Ascending aorta (tissue), 2 donors: ENCODE measurements at regions not wholly inside any gene's neighbourhood (a gene's known extent, or its start where the extent isn't known, plus 50 kb on each side); places are given as distances from the start of the nearest gene placed in this dataset.

ENCODE experiments used
- DNase-seq, 2 donors: peaks; one replicate each; pipeline ENCODE4 v3.0.0-alpha.2; 2019; ENCODE audit warnings: low spot score in 2 of 2
- H3K27ac ChIP-seq, 2 donors: fragments of 200-600 bp; sonication (generic); one replicate each; pipeline ENCODE4 v1.5.1; 2016 to 2017; ENCODE audit warnings: mild to moderate bottlenecking in 1 of 2
- H3K27me3 ChIP-seq: fragments of 200-600 bp; sonication (generic); one replicate; pipeline ENCODE4 v1.5.1; 2017
- H3K36me3 ChIP-seq, 2 donors: fragments of 200-600 bp; sonication (generic); one replicate each; pipeline ENCODE4 v1.5.1; 2016
- H3K4me1 ChIP-seq, 2 donors: fragments of 200-600 bp; sonication (generic); one replicate each; pipeline ENCODE4 v1.5.1; 2016 to 2017; ENCODE audit warnings: mild to moderate bottlenecking in 1 of 2
- H3K4me3 ChIP-seq, 2 donors: fragments of 200-600 bp; sonication (generic); one replicate each; pipeline ENCODE4 v1.5.1; 2016 to 2017; ENCODE audit warnings: mild to moderate bottlenecking in 1 of 2
- H3K9me3 ChIP-seq, 2 donors: fragments of 200-600 bp; sonication (generic); one replicate each; pipeline ENCODE4 v1.5.1; 2016
- CTCF ChIP-seq, 3 experiments: fragments of 200-600 bp in 2 of 3; fragments of 450-650 bp in 1 of 3; sonication (generic) in 2 of 3; IDR thresholded peaks; one replicate each; pipeline ENCODE4 v1.5.1; 2016 to 2019; ENCODE audit warnings: antibody characterized with exemption in 3 of 3, mild to moderate bottlenecking in 1 of 3, moderate library complexity in 1 of 3
- intact Hi-C: fragments of 100-400 bp; cut with DNase I; formaldehyde crosslinking; loops from one replicate; pipeline ENCODE4 v1.15.1; 2023

GRCh38 chr21:35849144-35849543 is 211.2 kb downstream of the SETD4 start:
- no peak for DNase-seq
- H3K9me3 ChIP-seq, result no peaks in the 10 kb centered on the region
- no peak overlapping the region for H3K4me3 ChIP-seq
- H3K27me3 ChIP-seq, result no peaks in the 10 kb centered on the region
- TF ChIP-seq CTCF (IDR thresholded peaks at IDR 0.05), result no peak
- peaks cover 0 to 21% of the 10 kb centered on the region in 2 donors for H3K4me1 ChIP-seq
- H3K27ac ChIP-seq, result peak overlapping the region; percentile 81 to 88
- no peaks in the 10 kb centered on the region for H3K36me3 ChIP-seq
- intact Hi-C loops, result loop anchor here (10.0 kb wide), 1 partner anchor 644 kb away; no protein-coding TSS in a partner anchor

GRCh38 chr21:35843911-35844667 is 216.2 kb downstream of the SETD4 start:
- no peaks in the 10 kb centered on the region for H3K36me3 ChIP-seq
- intact Hi-C loops, result loop anchor here (10.0 kb wide), 1 partner anchor 639 kb away; no protein-coding TSS in a partner anchor
- H3K4me3 ChIP-seq, result no peak overlapping the region
- H3K9me3 ChIP-seq, result no peaks in the 10 kb centered on the region
- H3K4me1 ChIP-seq, result peaks cover 0 to 10% of the 10 kb centered on the region in 2 donors
- peak overlapping the region; percentile 42 to 49 for H3K27ac ChIP-seq
- no peak for DNase-seq
- TF ChIP-seq CTCF (IDR thresholded peaks at IDR 0.05), result no peak
- H3K27me3 ChIP-seq, result no peaks in the 10 kb centered on the region

GRCh38 chr21:35840949-35841348 is 219.4 kb downstream of the SETD4 start:
- Histone ChIP-seq H3K4me3 (no peak overlapping the region), H3K27me3 (no peaks in the 10 kb centered on the region), H3K36me3 (no peaks in the 10 kb centered on the region), H3K9me3 (no peaks in the 10 kb centered on the region), H3K4me1 (peaks cover 0 to 8% of the 10 kb centered on the region in 2 donors), H3K27ac (no peak overlapping the region)
- DNase-seq, result no peak
- intact Hi-C loops, result loop anchor here (10.0 kb wide), 1 partner anchor 636 kb away; no protein-coding TSS in a partner anchor
- TF ChIP-seq CTCF (IDR thresholded peaks at IDR 0.05), result no peak

GRCh38 chr21:35840197-35840799 is 220.0 kb downstream of the SETD4 start:
- Histone ChIP-seq H3K27me3 (no peaks in the 10 kb centered on the region), H3K4me3 (no peak overlapping the region), H3K9me3 (no peaks in the 10 kb centered on the region), H3K27ac (no peak overlapping the region), H3K36me3 (no peaks in the 10 kb centered on the region), H3K4me1 (peaks cover 0 to 8% of the 10 kb centered on the region in 2 donors)
- intact Hi-C loops, result loop anchor here (10.0 kb wide), 1 partner anchor 635 kb away; no protein-coding TSS in a partner anchor
- TF ChIP-seq CTCF (IDR thresholded peaks at IDR 0.05), result peak; percentile 65 to 84 (median 66)
- DNase-seq, result peak in 1 of 2 donors; percentile 79

- no peak for TF ChIP-seq CTCF (IDR thresholded peaks at IDR 0.05)
- peaks cover 0 to 5% of the 10 kb centered on the region in 2 donors for H3K4me1 ChIP-seq
These were observed 221.2 kb downstream of the SETD4 start for GRCh38 chr21:35838987-35839763.

More at GRCh38 chr21:35838987-35839763, 221.2 kb downstream of the SETD4 start:
- no peak overlapping the region for H3K4me3 ChIP-seq
- H3K36me3 ChIP-seq, result no peaks in the 10 kb centered on the region
- H3K27ac ChIP-seq, result no peak overlapping the region
- H3K27me3 ChIP-seq, result no peaks in the 10 kb centered on the region
- no peaks in the 10 kb centered on the region for H3K9me3 ChIP-seq
- intact Hi-C loops, result loop anchor here (2.0 kb wide), 2 partner anchors 948 to 1094 kb away; no protein-coding TSS in a partner anchor
- DNase-seq, result no peak
